IMR-90 (cell line): ENCODE measurements at regions not wholly inside any gene's neighbourhood (a gene's known extent, or its start where the extent isn't known, plus 50 kb on each side); places are given as distances from the start of the nearest gene placed in this dataset.

ENCODE experiments used
- BHLHE40 ChIP-seq: fragments of 150-350 bp; IDR thresholded peaks from 2 replicates; pipeline ENCODE4 v1.6.1; 2016; ENCODE audit warnings: mild to moderate bottlenecking, low read depth, low read length
- CEBPB ChIP-seq: IDR thresholded peaks from 2 replicates; pipeline ENCODE4 v1.6.1; 2012; ENCODE audit warnings: low read depth, low read length, improper control_type of control experiment
- CTCF ChIP-seq: conservative IDR thresholded peaks from 2 replicates; pipeline ENCODE4 v1.5.1; 2012; ENCODE audit warnings: mild to moderate bottlenecking, low read depth, low read length, improper control_type of control experiment
- ELK1 ChIP-seq: fragments of 150-350 bp; IDR thresholded peaks from 2 replicates; pipeline ENCODE4 v1.6.1; 2016; ENCODE audit warnings: low read depth, mild to moderate bottlenecking, low read length, moderate library complexity, borderline replicate concordance
- FOS ChIP-seq: fragments of 150-350 bp; IDR thresholded peaks from 2 replicates; pipeline ENCODE4 v1.6.1; 2016; ENCODE audit warnings: low read depth, low read length
- MAFK ChIP-seq: IDR thresholded peaks from 2 replicates; pipeline ENCODE4 v1.6.1; 2012; ENCODE audit warnings: low read depth, low read length, improper control_type of control experiment
- MAZ ChIP-seq: IDR thresholded peaks from 2 replicates; pipeline ENCODE4 v1.6.1; 2012; ENCODE audit warnings: low read depth, mild to moderate bottlenecking, low read length, improper control_type of control experiment, moderate library complexity, borderline replicate concordance
- MXI1 ChIP-seq: IDR thresholded peaks from 2 replicates; pipeline ENCODE4 v1.6.1; 2012; ENCODE audit warnings: low read depth, mild to moderate bottlenecking, low read length, moderate library complexity, borderline replicate concordance
- POLR2A ChIP-seq: IDR thresholded peaks from 2 replicates; pipeline ENCODE4 v1.6.1; 2012; ENCODE audit warnings: mild to moderate bottlenecking, low read depth, low read length
- RAD21 ChIP-seq: IDR thresholded peaks from 2 replicates; pipeline ENCODE4 v1.6.1; 2012; ENCODE audit warnings: low read length, improper control_type of control experiment
- RCOR1 ChIP-seq: IDR thresholded peaks from 2 replicates; pipeline ENCODE4 v1.6.1; 2012; ENCODE audit warnings: mild to moderate bottlenecking, low read length, improper control_type of control experiment; ENCODE audit not compliant: insufficient replicate concordance
- RFX5 ChIP-seq: IDR thresholded peaks from 2 replicates; pipeline ENCODE4 v1.8.0; 2012; ENCODE audit warnings: low read depth, mild to moderate bottlenecking, low read length, moderate library complexity
- SMC3 ChIP-seq: fragments of 150-350 bp; IDR thresholded peaks from 2 replicates; pipeline ENCODE4 v1.6.1; 2016; ENCODE audit warnings: low read depth, mild to moderate bottlenecking, antibody characterized with exemption, low read length, moderate library complexity
- USF2 ChIP-seq: fragments of 150-350 bp; IDR thresholded peaks from 2 replicates; pipeline ENCODE4 v1.6.1; 2017; ENCODE audit warnings: mild to moderate bottlenecking, antibody characterized with exemption, low read length, low read depth

GRCh38 chr12:126361804-126362203 lies 1296.6 kb downstream of the AACS start:
- TF ChIP-seq POLR2A (no peak), CTCF (no peak), RAD21 (no peak), RCOR1 (no peak), MAZ (no peak), RFX5 (no peak), CEBPB (no peak), SMC3 (no peak), FOS (no peak), MXI1 (no peak), MAFK (no peak), ELK1 (no peak), USF2 (no peak), BHLHE40 (no peak)
